ENCODE measurements at regions not wholly inside any gene's neighbourhood (a gene's known extent, or its start where the extent isn't known, plus 50 kb on each side); places are given as distances from the start of the nearest gene placed in this dataset.

DNA sequence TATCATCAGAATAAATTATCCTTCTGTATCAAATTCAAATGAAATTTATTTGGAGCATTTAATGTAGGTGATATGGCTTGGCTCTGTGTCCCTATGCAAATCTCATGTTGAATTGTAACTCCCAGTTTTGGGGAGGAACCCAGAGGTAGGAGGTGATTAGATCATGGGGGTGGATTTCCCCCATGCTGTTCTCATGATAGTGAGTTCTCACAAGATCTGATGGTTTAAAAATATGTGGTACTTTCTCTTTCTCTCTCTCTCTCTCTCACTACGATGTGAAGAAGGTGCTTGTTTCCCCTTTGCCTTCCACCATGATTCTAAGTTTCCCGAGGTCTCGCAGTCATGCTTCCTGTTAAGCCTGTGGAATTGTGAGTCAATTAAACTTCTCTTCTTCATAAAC lies 678.4 kb upstream of the RGMB start:
- TF ChIP-seq, protein P1, sequence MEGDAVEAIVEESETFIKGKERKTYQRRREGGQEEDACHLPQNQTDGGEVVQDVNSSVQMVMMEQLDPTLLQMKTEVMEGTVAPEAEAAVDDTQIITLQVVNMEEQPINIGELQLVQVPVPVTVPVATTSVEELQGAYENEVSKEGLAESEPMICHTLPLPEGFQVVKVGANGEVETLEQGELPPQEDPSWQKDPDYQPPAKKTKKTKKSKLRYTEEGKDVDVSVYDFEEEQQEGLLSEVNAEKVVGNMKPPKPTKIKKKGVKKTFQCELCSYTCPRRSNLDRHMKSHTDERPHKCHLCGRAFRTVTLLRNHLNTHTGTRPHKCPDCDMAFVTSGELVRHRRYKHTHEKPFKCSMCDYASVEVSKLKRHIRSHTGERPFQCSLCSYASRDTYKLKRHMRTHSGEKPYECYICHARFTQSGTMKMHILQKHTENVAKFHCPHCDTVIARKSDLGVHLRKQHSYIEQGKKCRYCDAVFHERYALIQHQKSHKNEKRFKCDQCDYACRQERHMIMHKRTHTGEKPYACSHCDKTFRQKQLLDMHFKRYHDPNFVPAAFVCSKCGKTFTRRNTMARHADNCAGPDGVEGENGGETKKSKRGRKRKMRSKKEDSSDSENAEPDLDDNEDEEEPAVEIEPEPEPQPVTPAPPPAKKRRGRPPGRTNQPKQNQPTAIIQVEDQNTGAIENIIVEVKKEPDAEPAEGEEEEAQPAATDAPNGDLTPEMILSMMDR (conservative IDR thresholded peaks at IDR 0.05; ENCODE audit: low read depth, low read length): no peak
- TF ChIP-seq POLR2A (IDR thresholded peaks at IDR 0.05; ENCODE audit: low read depth, low read length) (no peak), BHLHE40 (IDR thresholded peaks at IDR 0.05; ENCODE audit: low read depth, low read length) (no peak), SMC3 (IDR thresholded peaks at IDR 0.05; ENCODE audit: low read depth, low read length) (no peak), CEBPB (IDR thresholded peaks at IDR 0.05; ENCODE audit: low read depth, low read length) (no peak), MAFK (IDR thresholded peaks at IDR 0.05; ENCODE audit: low read depth, low read length) (no peak)
- TF ChIP-seq, protein P2, sequence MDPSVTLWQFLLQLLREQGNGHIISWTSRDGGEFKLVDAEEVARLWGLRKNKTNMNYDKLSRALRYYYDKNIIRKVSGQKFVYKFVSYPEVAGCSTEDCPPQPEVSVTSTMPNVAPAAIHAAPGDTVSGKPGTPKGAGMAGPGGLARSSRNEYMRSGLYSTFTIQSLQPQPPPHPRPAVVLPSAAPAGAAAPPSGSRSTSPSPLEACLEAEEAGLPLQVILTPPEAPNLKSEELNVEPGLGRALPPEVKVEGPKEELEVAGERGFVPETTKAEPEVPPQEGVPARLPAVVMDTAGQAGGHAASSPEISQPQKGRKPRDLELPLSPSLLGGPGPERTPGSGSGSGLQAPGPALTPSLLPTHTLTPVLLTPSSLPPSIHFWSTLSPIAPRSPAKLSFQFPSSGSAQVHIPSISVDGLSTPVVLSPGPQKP (IDR thresholded peaks at IDR 0.05; ENCODE audit: borderline replicate concordance, low read depth, low read length): no peak
